MV-4-11 (cell line): ENCODE measurements at regions not wholly inside any gene's neighbourhood (a gene's known extent, or its start where the extent isn't known, plus 50 kb on each side); places are given as distances from the start of the nearest gene placed in this dataset.
"Not testable (repeated sequence)": the region's sequence is repeated elsewhere in the genome, so short reads cannot be mapped to it uniquely, and the experiment has no call there.

Source experiments
- DNase-seq: peaks from one replicate; lab custom pipeline; 2025; lab: John Stamatoyannopoulos, UW

- no peak for DNase-seq
These were observed 276.3 kb upstream of the DNAJC19 start for GRCh38 chr3:181265750-181266333.

- no peak for DNase-seq
These were observed 274.9 kb upstream of the DNAJC19 start for GRCh38 chr3:181264486-181264885.

GRCh38 chr3:181253796-181254195 is 264.3 kb upstream of the DNAJC19 start:
- DNase-seq: no peak

- DNase-seq: no peak
These were observed 263.1 kb upstream of the DNAJC19 start for GRCh38 chr3:181252631-181253030.

- DNase-seq: no peak
These were observed 261.2 kb upstream of the DNAJC19 start for GRCh38 chr3:181250714-181251113.

- no peak for DNase-seq
These were observed 249.9 kb upstream of the DNAJC19 start for GRCh38 chr3:181239441-181239840.

GRCh38 chr3:181230258-181230657 is 240.7 kb upstream of the DNAJC19 start:
- DNase-seq: no peak

GRCh38 chr3:181213347-181213746 is 223.8 kb upstream of the DNAJC19 start:
- no peak for DNase-seq

- DNase-seq: no peak
These were observed 222.7 kb upstream of the DNAJC19 start for GRCh38 chr3:181212271-181212670.

- no peak for DNase-seq
These were observed 220.7 kb upstream of the DNAJC19 start for GRCh38 chr3:181210275-181210674.

- no peak for DNase-seq
These were observed 200.0 kb upstream of the DNAJC19 start for GRCh38 chr3:181189556-181189955.

- no peak for DNase-seq
These were observed 194.2 kb upstream of the DNAJC19 start for GRCh38 chr3:181183764-181184163.

- not testable (repeated sequence) for DNase-seq
These were observed 193.5 kb upstream of the DNAJC19 start for GRCh38 chr3:181183057-181183456.

- no peak for DNase-seq
These were observed 189.5 kb upstream of the DNAJC19 start for GRCh38 chr3:181178991-181179390.

- peak; percentile 55 for DNase-seq
These were observed 187.1 kb upstream of the DNAJC19 start for GRCh38 chr3:181176601-181177000.

- no peak for DNase-seq
These were observed 185.2 kb upstream of the DNAJC19 start for GRCh38 chr3:181174676-181175233.

- no peak for DNase-seq
These were observed 184.5 kb upstream of the DNAJC19 start for GRCh38 chr3:181174022-181174421.

GRCh38 chr3:181173227-181173626 is 183.7 kb upstream of the DNAJC19 start:
- DNase-seq: no peak

- DNase-seq: peak; percentile 9
These were observed 145.3 kb upstream of the DNAJC19 start for GRCh38 chr3:181134873-181135272.

- no peak for DNase-seq
These were observed 144.3 kb upstream of the DNAJC19 start for GRCh38 chr3:181133832-181134231.

GRCh38 chr3:181105646-181106045 is 116.1 kb upstream of the DNAJC19 start:
- DNase-seq: no peak

GRCh38 chr3:181103605-181104004 is 114.1 kb upstream of the DNAJC19 start:
- DNase-seq: peak; percentile 39

- no peak for DNase-seq
These were observed 96.5 kb upstream of the DNAJC19 start for GRCh38 chr3:181086011-181086410.

- DNase-seq: no peak
These were observed 92.4 kb upstream of the DNAJC19 start for GRCh38 chr3:181081930-181082329.
